OCI-LY3 (cell line): ENCODE measurements at regions not wholly inside any gene's neighbourhood (a gene's known extent, or its start where the extent isn't known, plus 50 kb on each side); places are given as distances from the start of the nearest gene placed in this dataset.

Source experiments
- H2AFZ ChIP-seq: fragments of 200-600, 300-600 bp; shearing (Covaris generic); 2 replicates; pipeline ENCODE4 v1.6.0; 2014; ENCODE audit warnings: antibody characterized with exemption, low read depth, low read length
- H3K27ac ChIP-seq: fragments of 200-600, 300-600 bp; sonication (generic); 2 replicates; pipeline ENCODE4 v1.5.1; 2014; ENCODE audit warnings: mild to moderate bottlenecking, low read length, moderate library complexity, mixed read lengths
- H3K27me3 ChIP-seq: fragments of 200-600, 300-600 bp; sonication (generic); 2 replicates; pipeline ENCODE4 v1.6.1; 2014; ENCODE audit warnings: low read depth, low read length, mixed read lengths
- H3K36me3 ChIP-seq: fragments of 200-600, 300-600 bp; sonication (generic); replicated peaks from 2 replicates; pipeline ENCODE3; 2014; ENCODE audit warnings: low read depth, low read length, mixed read lengths
- H3K4me1 ChIP-seq: fragments of 300-600, 200-600 bp; sonication (generic); 2 replicates; pipeline ENCODE4 v1.6.1; 2014; ENCODE audit warnings: low read length, mixed read lengths
- H3K4me2 ChIP-seq: fragments of 200-600, 300-600 bp; sonication (generic); 2 replicates; pipeline ENCODE4 v1.6.1; 2014; ENCODE audit warnings: low read length, mixed read lengths
- H3K4me3 ChIP-seq: fragments of 300-600, 200-600 bp; sonication (generic); 2 replicates; pipeline ENCODE4 v1.5.1; 2014; ENCODE audit warnings: antibody characterized with exemption, mild to moderate bottlenecking, low read length, moderate library complexity
- H3K79me2 ChIP-seq: fragments of 300-600, 200-600 bp; shearing (Covaris generic); 2 replicates; pipeline ENCODE4 v1.6.1; 2014; ENCODE audit warnings: mild to moderate bottlenecking, low read length, mixed read lengths
- H3K9ac ChIP-seq: fragments of 300-600, 200-600 bp; shearing (Covaris generic); 2 replicates; pipeline ENCODE4 v1.6.0; 2014; ENCODE audit warnings: mild to moderate bottlenecking, low read length, moderate library complexity
- H3K9me3 ChIP-seq: fragments of 200-600, 300-600 bp; shearing (Covaris generic); 2 replicates; pipeline ENCODE4 v1.6.1; 2014; ENCODE audit warnings: low read length, mixed read lengths; ENCODE audit not compliant: insufficient read depth
- H4K20me1 ChIP-seq: fragments of 200-600, 300-600 bp; sonication (generic); 2 replicates; pipeline ENCODE4 v1.6.1; 2016; ENCODE audit warnings: low read length, mixed read lengths; ENCODE audit not compliant: insufficient read depth
- EZH2phosphoT487 ChIP-seq: fragments of 200-600 bp; shearing (Covaris generic); IDR thresholded peaks from 2 replicates; pipeline ENCODE4 v1.6.1; 2018; ENCODE audit warnings: antibody characterized with exemption, mixed run types, low read depth
- TF ChIP-seq, protein P1 (sequence below): fragments of 200-600, 300-600 bp; sonication (generic); IDR thresholded peaks from 2 replicates; pipeline ENCODE4 v1.5.1; 2014; ENCODE audit warnings: antibody characterized with exemption, low read length, low read depth

DNA sequence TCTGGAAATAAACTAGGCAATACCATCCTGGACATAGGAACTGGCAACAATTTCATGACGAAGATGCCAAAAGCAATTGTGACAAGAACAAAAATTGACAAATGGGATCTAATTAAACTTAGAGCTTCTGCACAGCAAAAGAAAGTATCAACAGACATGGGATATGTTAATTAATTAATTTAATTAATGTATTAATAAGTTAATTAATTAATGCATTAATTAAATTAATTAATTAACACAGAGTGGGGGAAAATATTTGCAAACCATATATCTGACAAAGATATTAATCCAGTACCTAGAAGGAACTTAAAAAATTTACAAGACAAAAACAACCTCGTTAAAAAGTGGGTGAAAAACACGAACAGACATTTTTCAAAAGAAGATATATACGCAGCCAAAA, 83.6 kb downstream of the GCC1 start:
- TF ChIP-seq EZH2phosphoT487: no peak
- TF ChIP-seq, protein P1, sequence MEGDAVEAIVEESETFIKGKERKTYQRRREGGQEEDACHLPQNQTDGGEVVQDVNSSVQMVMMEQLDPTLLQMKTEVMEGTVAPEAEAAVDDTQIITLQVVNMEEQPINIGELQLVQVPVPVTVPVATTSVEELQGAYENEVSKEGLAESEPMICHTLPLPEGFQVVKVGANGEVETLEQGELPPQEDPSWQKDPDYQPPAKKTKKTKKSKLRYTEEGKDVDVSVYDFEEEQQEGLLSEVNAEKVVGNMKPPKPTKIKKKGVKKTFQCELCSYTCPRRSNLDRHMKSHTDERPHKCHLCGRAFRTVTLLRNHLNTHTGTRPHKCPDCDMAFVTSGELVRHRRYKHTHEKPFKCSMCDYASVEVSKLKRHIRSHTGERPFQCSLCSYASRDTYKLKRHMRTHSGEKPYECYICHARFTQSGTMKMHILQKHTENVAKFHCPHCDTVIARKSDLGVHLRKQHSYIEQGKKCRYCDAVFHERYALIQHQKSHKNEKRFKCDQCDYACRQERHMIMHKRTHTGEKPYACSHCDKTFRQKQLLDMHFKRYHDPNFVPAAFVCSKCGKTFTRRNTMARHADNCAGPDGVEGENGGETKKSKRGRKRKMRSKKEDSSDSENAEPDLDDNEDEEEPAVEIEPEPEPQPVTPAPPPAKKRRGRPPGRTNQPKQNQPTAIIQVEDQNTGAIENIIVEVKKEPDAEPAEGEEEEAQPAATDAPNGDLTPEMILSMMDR: no peak
- no peaks in the 10 kb centered on the region for H3K36me3 ChIP-seq
- H3K4me3 ChIP-seq: no peak overlapping the region
- H3K4me2 ChIP-seq: no peak overlapping the region
- no peaks in the 10 kb centered on the region for H3K9me3 ChIP-seq
- H3K9ac ChIP-seq: no peak overlapping the region
- no peak overlapping the region for H3K27ac ChIP-seq
- no peaks in the 10 kb centered on the region for H3K79me2 ChIP-seq
- no peaks in the 10 kb centered on the region for H3K4me1 ChIP-seq
- H2AFZ ChIP-seq: no peak overlapping the region
- no peaks in the 10 kb centered on the region for H4K20me1 ChIP-seq
- peaks cover 12% of the 10 kb centered on the region; the same call in 1 of the 2 replicates for H3K27me3 ChIP-seq

- H4K20me1 ChIP-seq: no peaks in the 10 kb centered on the region
- no peaks in the 10 kb centered on the region for H3K9me3 ChIP-seq
- H3K79me2 ChIP-seq: no peaks in the 10 kb centered on the region
- TF ChIP-seq, protein P1: no peak
- no peak for TF ChIP-seq EZH2phosphoT487
- no peak overlapping the region for H3K4me3 ChIP-seq
- no peak overlapping the region for H2AFZ ChIP-seq
- H3K4me1 ChIP-seq: no peaks in the 10 kb centered on the region
- H3K27me3 ChIP-seq: 0 out of 2 replicates have a peak, but pooled peaks cover 4% of the 10 kb centered on the region
- no peak overlapping the region for H3K9ac ChIP-seq
- H3K36me3 ChIP-seq: no peaks in the 10 kb centered on the region
- no peak overlapping the region for H3K27ac ChIP-seq
- no peak overlapping the region for H3K4me2 ChIP-seq
Observed at GRCh38 chr7:127487381-127487780, 94.9 kb upstream of the ZNF800 start.

DNA sequence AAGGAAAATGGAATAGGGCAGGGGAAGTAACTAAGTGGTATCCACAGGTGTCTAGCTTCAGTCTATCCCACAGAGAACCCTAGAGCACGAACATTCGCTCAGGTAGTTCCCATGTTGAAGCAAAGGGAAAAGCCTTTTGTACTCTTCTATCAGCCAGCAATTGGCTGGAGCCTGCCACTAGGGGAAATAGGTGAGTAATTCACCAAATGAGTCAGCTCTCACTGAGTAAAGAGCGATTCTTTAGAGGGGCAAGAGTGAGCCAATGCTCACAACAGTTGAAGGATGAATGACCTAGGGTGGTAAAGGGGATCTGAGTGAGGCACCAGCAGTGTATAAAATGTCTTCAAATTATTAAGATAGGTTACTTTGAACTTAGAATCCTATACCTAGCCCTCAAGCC, 94.1 kb upstream of the ZNF800 start:
- Histone ChIP-seq H3K9me3 (no peaks in the 10 kb centered on the region), H3K79me2 (no peaks in the 10 kb centered on the region), H4K20me1 (no peaks in the 10 kb centered on the region), H3K4me3 (no peak overlapping the region), H2AFZ (no peak overlapping the region), H3K9ac (no peak overlapping the region), H3K4me1 (no peaks in the 10 kb centered on the region), H3K36me3 (no peaks in the 10 kb centered on the region), H3K27me3 (0 out of 2 replicates have a peak, but pooled peaks cover 4% of the 10 kb centered on the region), H3K27ac (no peak overlapping the region), H3K4me2 (no peak overlapping the region)
- TF ChIP-seq, protein P1: no peak
- TF ChIP-seq EZH2phosphoT487: no peak

DNA sequence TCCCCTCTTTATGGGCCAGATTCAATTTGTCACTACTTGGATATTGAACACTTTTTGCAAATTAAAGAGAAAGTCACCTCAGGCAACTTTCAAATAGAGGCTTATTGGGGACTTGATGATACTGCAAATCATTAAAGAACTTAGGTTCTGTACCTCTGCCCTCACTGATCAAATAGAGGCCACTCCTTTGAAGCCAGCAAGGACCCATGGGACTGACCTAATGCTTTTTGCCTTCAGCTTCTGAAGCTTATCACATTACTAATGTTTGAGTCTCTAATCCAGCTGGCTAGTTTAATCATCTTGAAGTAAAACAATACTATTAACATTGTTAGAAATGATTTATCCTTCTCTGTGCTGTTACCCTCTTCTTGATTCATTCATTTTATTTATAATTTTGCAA, 93.0 kb upstream of the ZNF800 start:
- Histone ChIP-seq H2AFZ (no peak overlapping the region), H3K9ac (no peak overlapping the region), H4K20me1 (no peaks in the 10 kb centered on the region), H3K4me3 (no peak overlapping the region), H3K4me2 (no peak overlapping the region), H3K4me1 (no peaks in the 10 kb centered on the region), H3K27me3 (peaks cover 9% of the 10 kb centered on the region; the same call in 1 of the 2 replicates), H3K27ac (no peak overlapping the region), H3K79me2 (no peaks in the 10 kb centered on the region), H3K36me3 (no peaks in the 10 kb centered on the region), H3K9me3 (no peaks in the 10 kb centered on the region)
- no peak for TF ChIP-seq EZH2phosphoT487
- TF ChIP-seq, protein P1: no peak
